Neural progenitor cell (in vitro differentiated cells): ENCODE measurements at regions not wholly inside any gene's neighbourhood (a gene's known extent, or its start where the extent isn't known, plus 50 kb on each side); places are given as distances from the start of the nearest gene placed in this dataset.

Source experiments
- CTCF ChIP-seq: fragments of 200-600 bp; sonication (generic); IDR thresholded peaks from 2 replicates; pipeline ENCODE4 v1.5.1; 2017; ENCODE audit warnings: antibody characterized with exemption, mild to moderate bottlenecking
- EZH2 ChIP-seq: fragments of 200-600 bp; sonication (generic); IDR thresholded peaks from 2 replicates; pipeline ENCODE4 v1.6.1; 2017; ENCODE audit warnings: antibody characterized with exemption, mild to moderate bottlenecking, moderate library complexity
- EZH2phosphoT487 ChIP-seq: fragments of 200-600 bp; sonication (generic); IDR thresholded peaks from 2 replicates; pipeline ENCODE4 v1.6.1; 2017; ENCODE audit warnings: antibody characterized with exemption

GRCh38 chr15:94843060-94843459 is 611.7 kb downstream of the MCTP2 start:
- TF ChIP-seq EZH2 (no peak), EZH2phosphoT487 (no peak), CTCF (no peak)
